Chondrocyte (in vitro differentiated cells): ENCODE measurements at regions not wholly inside any gene's neighbourhood (a gene's known extent, or its start where the extent isn't known, plus 50 kb on each side); places are given as distances from the start of the nearest gene placed in this dataset.
"Not testable (repeated sequence)": the region's sequence is repeated elsewhere in the genome, so short reads cannot be mapped to it uniquely, and the experiment has no call there.

Experiments
- DNase-seq: peaks from one replicate; pipeline ENCODE4 v3.0.0; 2021; ENCODE audit warnings: mixed read lengths, low spot score
- H3K27ac Mint-ChIP-seq: one replicate; pipeline ENCODE4 v1.8.0; 2021; ENCODE audit warnings: mild to moderate bottlenecking, moderate library complexity, mixed read lengths; ENCODE audit not compliant: unreplicated experiment
- H3K27me3 Mint-ChIP-seq: 2 replicates; pipeline ENCODE4 v1.8.0; 2021; ENCODE audit warnings: low read depth, mixed read lengths
- H3K36me3 Mint-ChIP-seq: 2 replicates; pipeline ENCODE4 v1.8.0; 2021; ENCODE audit warnings: low read depth, mixed read lengths
- H3K4me1 Mint-ChIP-seq: 2 replicates; pipeline ENCODE4 v1.8.0; 2021; ENCODE audit warnings: low read depth, mild to moderate bottlenecking, mixed read lengths
- H3K4me3 Mint-ChIP-seq: one replicate; pipeline ENCODE4 v1.8.0; 2021; ENCODE audit warnings: mild to moderate bottlenecking, moderate library complexity, mixed read lengths; ENCODE audit not compliant: unreplicated experiment
- H3K9me3 Mint-ChIP-seq: 2 replicates; pipeline ENCODE4 v1.8.0; 2021; ENCODE audit warnings: low read depth, mixed read lengths
- CTCF ChIP-seq: fragments of 200-600 bp; sonication (generic); IDR thresholded peaks from 2 replicates; pipeline ENCODE4 v1.5.0; 2021; ENCODE audit warnings: antibody characterized with exemption, mild to moderate bottlenecking, moderate library complexity

DNA sequence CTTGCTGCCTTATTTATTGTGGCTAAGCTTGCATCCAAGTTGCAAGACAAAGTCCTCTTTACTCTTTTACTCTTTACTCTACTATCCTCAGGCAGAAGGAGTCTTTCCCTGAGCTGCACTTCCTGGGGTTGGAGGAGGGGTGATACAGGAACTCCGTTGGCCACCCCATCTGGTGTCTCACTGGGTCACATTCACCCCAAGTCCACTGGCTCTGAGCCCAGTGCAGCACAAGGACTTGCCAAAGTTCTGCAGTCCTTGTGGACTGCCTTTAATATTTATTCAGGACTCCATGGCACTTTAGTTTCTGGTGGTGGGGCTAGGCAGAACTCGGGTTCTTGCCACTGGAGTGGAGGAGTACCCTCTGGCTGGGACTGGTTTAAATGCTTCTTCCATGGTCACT is 165.4 kb upstream of the KCNH8 start:
- no peak for TF ChIP-seq CTCF
- H3K27ac Mint-ChIP-seq = no peak overlapping the region

GRCh38 chr3:18976102-18976501 is 172.2 kb upstream of the KCNH8 start:
- DNase-seq, H3K36me3 Mint-ChIP-seq, H3K27ac Mint-ChIP-seq, H3K4me1 Mint-ChIP-seq, H3K27me3 Mint-ChIP-seq, H3K4me3 Mint-ChIP-seq: not testable (repeated sequence)
- peaks cover 34% of the 10 kb centered on the region for H3K9me3 Mint-ChIP-seq

More for the DNA sequence above, 165.4 kb upstream of the KCNH8 start:
- no peak for DNase-seq
- H3K27me3 Mint-ChIP-seq = no peaks in the 10 kb centered on the region
- no peak overlapping the region for H3K4me3 Mint-ChIP-seq
- H3K9me3 Mint-ChIP-seq = peaks cover 6% of the 10 kb centered on the region
- no peaks in the 10 kb centered on the region for H3K4me1 Mint-ChIP-seq
- no peaks in the 10 kb centered on the region for H3K36me3 Mint-ChIP-seq

DNA sequence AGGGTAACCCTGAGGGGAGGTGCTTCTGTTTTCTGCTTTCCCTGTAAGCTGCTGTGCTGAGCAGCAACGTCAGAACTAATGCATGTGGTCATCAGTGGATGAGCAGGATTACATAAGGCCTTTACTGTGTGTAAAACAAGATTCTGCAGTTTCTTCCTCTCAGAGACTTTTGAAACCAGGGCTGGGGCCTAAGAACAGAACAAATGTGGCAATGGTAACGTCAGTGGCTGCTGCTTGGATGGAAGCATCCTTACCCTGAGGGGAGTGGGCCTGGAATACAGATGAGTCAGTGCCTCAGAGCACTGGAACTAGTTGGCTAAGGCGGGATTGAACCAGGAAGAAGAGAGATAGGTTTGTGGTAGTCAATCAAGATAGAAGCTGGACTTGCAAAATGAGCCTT is 180.2 kb upstream of the KCNH8 start:
- H3K4me1 Mint-ChIP-seq = peaks cover 4% of the 10 kb centered on the region
- no peak overlapping the region for H3K4me3 Mint-ChIP-seq
- H3K27ac Mint-ChIP-seq = no peak overlapping the region
- DNase-seq = no peak
- TF ChIP-seq CTCF = no peak
- no peaks in the 10 kb centered on the region for H3K27me3 Mint-ChIP-seq
- H3K36me3 Mint-ChIP-seq = no peaks in the 10 kb centered on the region
- peaks cover 27% of the 10 kb centered on the region for H3K9me3 Mint-ChIP-seq

- no peaks in the 10 kb centered on the region for H3K27me3 Mint-ChIP-seq
- peaks cover 8% of the 10 kb centered on the region for H3K9me3 Mint-ChIP-seq
- no peak overlapping the region for H3K27ac Mint-ChIP-seq
- DNase-seq = no peak
- no peaks in the 10 kb centered on the region for H3K36me3 Mint-ChIP-seq
- no peak overlapping the region for H3K4me3 Mint-ChIP-seq
- H3K4me1 Mint-ChIP-seq = peaks cover 4% of the 10 kb centered on the region
- no peak for TF ChIP-seq CTCF
Observed at GRCh38 chr3:18965781-18966180, 182.5 kb upstream of the KCNH8 start.

GRCh38 chr3:18964640-18965039 is 183.7 kb upstream of the KCNH8 start:
- H3K4me1 Mint-ChIP-seq = peaks cover 4% of the 10 kb centered on the region
- peaks cover 8% of the 10 kb centered on the region for H3K9me3 Mint-ChIP-seq
- no peak for DNase-seq
- no peak overlapping the region for H3K27ac Mint-ChIP-seq
- H3K36me3 Mint-ChIP-seq = no peaks in the 10 kb centered on the region
- H3K4me3 Mint-ChIP-seq = no peak overlapping the region
- H3K27me3 Mint-ChIP-seq = no peaks in the 10 kb centered on the region
- no peak for TF ChIP-seq CTCF

DNA sequence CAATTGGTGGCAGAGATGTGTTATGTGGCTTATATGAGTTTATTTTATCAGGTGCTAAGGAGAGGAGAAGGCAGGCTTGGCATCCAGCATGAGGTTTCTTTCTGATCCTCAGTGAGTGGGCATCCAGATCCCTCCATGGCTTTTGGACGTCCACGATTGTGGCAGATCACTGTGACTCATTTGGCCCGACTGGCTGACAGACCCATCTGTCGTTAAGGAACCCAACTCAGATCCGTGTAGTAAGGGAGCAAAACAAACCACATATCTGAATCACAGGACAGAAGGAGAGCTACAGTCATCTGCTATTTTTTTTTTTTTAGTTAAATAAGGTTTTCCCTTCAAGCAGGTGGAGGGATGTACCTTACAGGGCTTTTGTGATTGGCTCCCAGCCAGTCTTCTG is 197.0 kb upstream of the KCNH8 start:
- no peak overlapping the region for H3K27ac Mint-ChIP-seq
- H3K27me3 Mint-ChIP-seq = no peaks in the 10 kb centered on the region
- peaks cover 6% of the 10 kb centered on the region for H3K9me3 Mint-ChIP-seq
- no peaks in the 10 kb centered on the region for H3K4me1 Mint-ChIP-seq
- TF ChIP-seq CTCF = no peak
- no peaks in the 10 kb centered on the region for H3K36me3 Mint-ChIP-seq
- DNase-seq = no peak
- H3K4me3 Mint-ChIP-seq = no peak overlapping the region
